Stomach (tissue), 8 donors: ENCODE measurements at regions not wholly inside any gene's neighbourhood (a gene's known extent, or its start where the extent isn't known, plus 50 kb on each side); places are given as distances from the start of the nearest gene placed in this dataset.

ENCODE experiments used
- DNase-seq, 2 donors: peaks; one replicate each; pipeline versions ENCODE4 v3.0.0 to v3.0.0-alpha.2; 2013 to 2019
- H3K27ac ChIP-seq, 5 donors: fragments of 200-600 bp in 4 of 5; sonication (generic) in 4 of 5; one replicate each; pipeline ENCODE4 v1.5.1; 2013 to 2019; ENCODE audit warnings: mild to moderate bottlenecking in 1 of 5, moderate library complexity in 1 of 5
- H3K27me3 ChIP-seq, 3 donors: fragments of 200-600 bp; sonication (generic); one replicate each; pipeline ENCODE4 v1.5.1; 2017 to 2019; ENCODE audit warnings: mixed run types in 1 of 3
- H3K36me3 ChIP-seq, 4 donors: fragments of 200-600 bp; sonication (generic); 1 replicate in 3 of 4; 2 replicates in 1 of 4; pipeline ENCODE4 v1.5.1; 2016 to 2019
- H3K4me1 ChIP-seq, 4 donors: fragments of 200-600 bp; sonication (generic); one replicate each; pipeline ENCODE4 v1.5.1; 2016 to 2019
- H3K4me3 ChIP-seq, 4 donors: fragments of 200-600 bp; sonication (generic) in 3 of 4; one replicate each; pipeline ENCODE4 v1.5.1; 2016 to 2019; ENCODE audit warnings: mild to moderate bottlenecking in 1 of 4
- H3K9me3 ChIP-seq, 4 donors: fragments of 200-600 bp; sonication (generic); one replicate each; pipeline ENCODE4 v1.5.1; 2016 to 2019
- EP300 ChIP-seq: sonication (generic); formaldehyde crosslinking; IDR thresholded peaks from one replicate; pipeline ENCODE4 v1.6.1; 2017; ENCODE audit warnings: antibody characterized with exemption
- POLR2A ChIP-seq, 4 donors: fragments of 450-650 bp; IDR thresholded peaks; one replicate each; pipeline ENCODE4 v1.6.1; 2016; ENCODE audit warnings: antibody characterized with exemption in 4 of 4, control low read depth in 2 of 4, mild to moderate bottlenecking in 1 of 4, moderate library complexity in 1 of 4
- POLR2AphosphoS5 ChIP-seq, 3 donors: sonication (generic); formaldehyde crosslinking; IDR thresholded peaks; one replicate each; pipeline ENCODE4 v1.6.1; 2016; ENCODE audit warnings: antibody characterized with exemption in 3 of 3
- WGBS, 5 donors: extraction: QIAGEN DNeasy Blood & Tissue Kit in 3 of 5; methylation state at CpG; one replicate each; pipeline versions ENCODE4 v1.1.5 to v1.1.7; 2013 to 2018; 5-methylcytosine and 5-hydroxymethylcytosine counted together
- intact Hi-C: fragments of 100-400 bp; cut with DNase I; formaldehyde crosslinking; loops from one replicate; pipeline ENCODE4 v1.15.1; 2023; ENCODE audit warnings: low total_unique reads
- TF ChIP-seq, protein P1 (sequence below), 7 experiments: fragments of 450-650 bp in 4 of 7; fragments of 200-600 bp in 3 of 7; sonication (generic) in 3 of 7; IDR thresholded peaks; one replicate each; pipeline ENCODE4 v1.5.1; 2016 to 2019; ENCODE audit warnings: antibody characterized with exemption in 7 of 7, control low read depth in 2 of 7, mild to moderate bottlenecking in 1 of 7
- donor health status: healthy with polysubstance abuse.
- donor health status: Bipolar disorder and iron deficiency.
- donor health status: healthy.

DNA sequence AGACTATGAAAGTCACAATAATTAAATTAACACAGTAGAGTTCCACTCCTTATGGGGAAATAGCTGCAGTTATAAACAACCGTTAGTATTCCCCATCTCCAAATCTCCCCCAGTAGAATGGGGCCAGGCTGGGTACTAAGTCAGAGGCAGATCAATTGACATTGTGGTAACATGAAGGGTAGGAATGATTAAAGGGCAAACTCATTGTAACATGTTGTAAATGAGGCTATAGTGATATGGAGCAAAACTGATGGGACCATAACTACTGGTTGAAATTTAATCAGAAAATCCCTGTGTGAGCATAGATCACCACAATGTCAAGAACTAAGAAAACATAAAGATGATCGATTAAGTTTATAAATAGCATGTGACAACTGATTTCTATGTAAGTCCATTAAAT is 231.9 kb upstream of the NLGN4Y start:
- Histone ChIP-seq H3K4me1 (no peaks in the 10 kb centered on the region), H3K4me3 (no peak overlapping the region), H3K36me3 (no peaks in the 10 kb centered on the region), H3K27ac (no peak overlapping the region), H3K27me3 (no peaks in the 10 kb centered on the region), H3K9me3 (no peaks in the 10 kb centered on the region)
- intact Hi-C loops, result no loop called here
- no peak for DNase-seq
- WGBS, 5 donors, result 82 to 88% (median 88%) methylated on average over 2 of the region's 2 CpGs; no CpG with 5 or more reads in 2 of the 5 donors
- no peak for TF ChIP-seq EP300
- TF ChIP-seq, protein P1, sequence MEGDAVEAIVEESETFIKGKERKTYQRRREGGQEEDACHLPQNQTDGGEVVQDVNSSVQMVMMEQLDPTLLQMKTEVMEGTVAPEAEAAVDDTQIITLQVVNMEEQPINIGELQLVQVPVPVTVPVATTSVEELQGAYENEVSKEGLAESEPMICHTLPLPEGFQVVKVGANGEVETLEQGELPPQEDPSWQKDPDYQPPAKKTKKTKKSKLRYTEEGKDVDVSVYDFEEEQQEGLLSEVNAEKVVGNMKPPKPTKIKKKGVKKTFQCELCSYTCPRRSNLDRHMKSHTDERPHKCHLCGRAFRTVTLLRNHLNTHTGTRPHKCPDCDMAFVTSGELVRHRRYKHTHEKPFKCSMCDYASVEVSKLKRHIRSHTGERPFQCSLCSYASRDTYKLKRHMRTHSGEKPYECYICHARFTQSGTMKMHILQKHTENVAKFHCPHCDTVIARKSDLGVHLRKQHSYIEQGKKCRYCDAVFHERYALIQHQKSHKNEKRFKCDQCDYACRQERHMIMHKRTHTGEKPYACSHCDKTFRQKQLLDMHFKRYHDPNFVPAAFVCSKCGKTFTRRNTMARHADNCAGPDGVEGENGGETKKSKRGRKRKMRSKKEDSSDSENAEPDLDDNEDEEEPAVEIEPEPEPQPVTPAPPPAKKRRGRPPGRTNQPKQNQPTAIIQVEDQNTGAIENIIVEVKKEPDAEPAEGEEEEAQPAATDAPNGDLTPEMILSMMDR (IDR thresholded peaks at IDR 0.05), result no peak
- TF ChIP-seq POLR2AphosphoS5 (IDR thresholded peaks at IDR 0.05), result no peak
- no peak for TF ChIP-seq POLR2A (IDR thresholded peaks at IDR 0.05)

DNA sequence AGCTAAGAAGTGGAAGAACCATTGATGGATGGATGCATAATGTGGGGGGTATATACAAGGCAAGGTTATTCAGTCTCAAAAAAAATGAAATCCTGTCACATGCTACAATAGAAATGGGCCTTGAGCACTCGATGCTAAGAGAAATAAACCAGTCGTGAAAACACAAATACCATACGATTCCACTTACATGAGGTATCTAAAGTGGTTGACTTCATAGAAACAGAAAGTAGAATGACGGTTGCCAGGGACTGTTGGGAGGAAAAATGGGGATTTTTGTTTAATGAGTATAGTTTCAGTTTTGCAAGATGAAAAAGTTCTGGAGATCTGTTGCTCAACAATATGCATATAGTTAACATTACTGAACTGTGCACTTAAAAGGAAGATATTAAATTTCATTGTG is 223.6 kb upstream of the NLGN4Y start:
- Histone ChIP-seq H3K9me3 (no peaks in the 10 kb centered on the region), H3K36me3 (no peaks in the 10 kb centered on the region), H3K4me1 (no peaks in the 10 kb centered on the region), H3K27ac (no peak overlapping the region), H3K27me3 (no peaks in the 10 kb centered on the region), H3K4me3 (no peak overlapping the region)
- intact Hi-C loops, result no loop called here
- 74 to 78% (median 75%) methylated on average over 4 of the region's 4 CpGs; no CpG with 5 or more reads in 2 of the 5 donors for WGBS, 5 donors
- no peak for TF ChIP-seq EP300
- no peak for TF ChIP-seq POLR2A (IDR thresholded peaks at IDR 0.05)
- no peak for TF ChIP-seq POLR2AphosphoS5 (IDR thresholded peaks at IDR 0.05)
- TF ChIP-seq, protein P1 (IDR thresholded peaks at IDR 0.05), result no peak
- DNase-seq, result no peak

DNA sequence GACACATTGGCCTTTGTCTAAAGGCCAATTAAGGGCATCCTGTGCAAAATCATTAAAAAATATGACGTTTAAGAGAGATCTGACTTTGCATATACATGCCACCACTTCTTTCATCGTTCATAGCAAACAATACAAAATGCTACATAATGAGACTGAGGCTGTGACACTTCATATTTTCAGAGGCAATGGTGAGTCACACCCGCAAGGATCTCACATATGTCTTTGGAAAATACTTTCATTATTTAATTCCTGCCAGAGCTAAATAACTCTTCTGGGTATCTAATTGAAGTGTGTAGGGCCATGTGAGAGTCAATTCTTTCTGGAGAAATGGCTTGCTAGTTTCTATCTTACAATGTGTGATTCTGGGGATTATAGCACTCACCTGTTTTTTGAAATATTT is 222.8 kb upstream of the NLGN4Y start:
- Histone ChIP-seq H3K4me3 (no peak overlapping the region), H3K36me3 (no peaks in the 10 kb centered on the region), H3K9me3 (no peaks in the 10 kb centered on the region), H3K4me1 (no peaks in the 10 kb centered on the region), H3K27me3 (no peaks in the 10 kb centered on the region), H3K27ac (no peak overlapping the region)
- intact Hi-C loops, result no loop called here
- DNase-seq, result no peak
- 55 to 75% (median 69%) methylated on average over 3 of the region's 3 CpGs; no CpG with 5 or more reads in 2 of the 5 donors for WGBS, 5 donors
- TF ChIP-seq POLR2A (IDR thresholded peaks at IDR 0.05) (no peak), POLR2AphosphoS5 (IDR thresholded peaks at IDR 0.05) (no peak), EP300 (no peak)
- TF ChIP-seq, protein P1 (IDR thresholded peaks at IDR 0.05), result no peak

DNA sequence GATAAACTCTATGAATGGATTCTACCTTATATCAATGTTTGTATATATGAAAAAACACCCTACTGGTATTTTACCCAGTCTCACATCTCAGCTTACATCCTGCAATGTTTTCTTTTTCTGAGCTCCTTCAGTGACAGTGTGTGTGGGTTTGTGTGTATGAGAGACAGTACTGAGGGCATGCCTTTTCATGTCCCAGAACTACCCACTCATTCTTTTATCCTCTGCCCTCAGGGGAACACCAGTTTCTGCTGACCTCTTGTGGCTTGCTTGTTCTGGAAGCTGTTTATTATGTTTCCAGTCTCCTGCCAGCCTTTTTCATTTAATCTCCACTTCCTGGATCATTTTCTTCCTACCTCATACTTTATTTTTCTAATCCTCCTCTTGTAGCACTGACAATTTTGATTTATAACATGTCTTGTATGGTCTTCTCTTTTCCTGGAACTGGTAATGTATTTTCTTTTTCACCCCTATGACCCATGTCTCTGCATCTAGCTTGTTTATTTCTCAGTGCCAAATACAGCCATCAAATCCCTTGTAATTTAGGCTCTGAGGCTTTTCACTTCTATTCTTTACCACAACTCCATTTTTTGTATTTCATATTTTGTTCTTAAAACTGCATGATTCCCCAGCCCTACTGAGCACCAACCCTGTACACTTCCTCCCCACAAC is 195.5 kb upstream of the NLGN4Y start:
- TF ChIP-seq, protein P1 (IDR thresholded peaks at IDR 0.05), result no peak
- TF ChIP-seq POLR2A (IDR thresholded peaks at IDR 0.05) (no peak), EP300 (no peak), POLR2AphosphoS5 (IDR thresholded peaks at IDR 0.05) (no peak)
- DNase-seq, result no peak
- Histone ChIP-seq H3K4me3 (no peak overlapping the region), H3K9me3 (no peaks in the 10 kb centered on the region), H3K27me3 (no peaks in the 10 kb centered on the region), H3K4me1 (no peaks in the 10 kb centered on the region), H3K27ac (no peak overlapping the region), H3K36me3 (no peaks in the 10 kb centered on the region)
- intact Hi-C loops, result no loop called here
